ENCODE measurements at regions not wholly inside any gene's neighbourhood (a gene's known extent, or its start where the extent isn't known, plus 50 kb on each side); places are given as distances from the start of the nearest gene placed in this dataset.
"Not testable (repeated sequence)": the region's sequence is repeated elsewhere in the genome, so short reads cannot be mapped to it uniquely, and the experiment has no call there.

DNA sequence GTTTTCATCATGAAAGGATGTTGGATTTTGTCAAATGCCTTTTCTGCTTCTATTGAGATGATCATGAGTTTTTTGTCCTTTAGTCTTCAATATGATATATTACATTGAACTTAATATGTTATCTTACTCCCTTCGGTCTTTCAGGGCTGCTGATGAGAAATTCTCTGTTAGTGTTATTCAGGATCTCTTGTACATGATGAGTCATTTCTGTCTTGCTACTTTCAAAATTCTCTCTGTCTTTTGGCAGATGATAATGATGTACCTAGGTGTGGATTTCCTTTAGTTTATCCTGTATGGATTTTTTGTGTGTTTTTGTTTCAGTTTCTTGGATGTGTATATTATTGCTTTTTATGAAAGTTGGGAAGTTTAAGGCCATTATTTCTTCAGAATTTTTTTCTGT, 320.9 kb upstream of the NPSR1 start:
- DNase-seq = no peak

DNA sequence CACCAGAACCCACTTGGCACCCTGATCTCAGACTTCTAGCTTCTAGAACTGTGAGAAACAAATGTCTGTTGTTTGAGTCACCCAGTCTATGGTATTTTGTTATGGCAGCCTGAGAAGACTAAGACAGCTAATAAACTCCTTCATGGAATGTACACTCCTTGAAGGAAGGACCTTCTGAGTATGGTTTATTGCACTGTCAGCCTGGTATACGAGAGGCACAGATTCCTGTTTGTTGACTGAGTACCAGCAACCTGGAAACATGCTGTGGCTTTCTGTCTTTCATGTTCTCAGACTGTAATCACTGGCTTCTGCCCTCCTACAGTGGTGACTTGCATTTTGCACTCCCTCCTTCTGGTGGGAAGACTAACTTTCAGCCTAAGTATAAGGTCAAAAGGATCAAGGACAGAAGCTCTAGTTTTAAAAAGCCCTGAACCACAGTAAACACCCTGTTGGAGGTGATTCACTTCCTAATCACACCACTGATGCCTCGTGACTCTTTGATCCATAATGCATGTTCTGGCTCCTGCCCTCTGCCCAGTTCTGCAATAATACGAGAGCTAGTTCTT, 319.0 kb upstream of the NPSR1 start:
- no peak for DNase-seq

DNA sequence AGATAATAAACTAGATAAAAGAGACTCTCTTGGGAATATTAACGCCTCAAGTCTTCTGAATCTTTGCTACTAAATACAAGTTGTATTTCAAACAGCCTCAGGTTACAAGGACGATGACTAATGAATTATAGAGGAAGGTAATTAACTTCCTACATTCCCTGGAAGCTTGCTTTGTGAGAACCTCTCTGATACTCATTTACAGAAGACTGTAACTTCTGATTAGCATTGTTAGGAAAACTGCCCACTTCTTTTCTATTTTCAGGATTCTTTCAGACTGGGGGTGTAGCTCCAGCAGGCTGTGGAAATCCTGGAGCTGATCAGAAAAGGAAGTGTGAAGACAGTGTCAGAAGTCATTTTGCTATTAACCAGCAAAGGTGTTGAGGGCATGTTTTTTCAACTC, 316.7 kb upstream of the NPSR1 start:
- DNase-seq = no peak

DNA sequence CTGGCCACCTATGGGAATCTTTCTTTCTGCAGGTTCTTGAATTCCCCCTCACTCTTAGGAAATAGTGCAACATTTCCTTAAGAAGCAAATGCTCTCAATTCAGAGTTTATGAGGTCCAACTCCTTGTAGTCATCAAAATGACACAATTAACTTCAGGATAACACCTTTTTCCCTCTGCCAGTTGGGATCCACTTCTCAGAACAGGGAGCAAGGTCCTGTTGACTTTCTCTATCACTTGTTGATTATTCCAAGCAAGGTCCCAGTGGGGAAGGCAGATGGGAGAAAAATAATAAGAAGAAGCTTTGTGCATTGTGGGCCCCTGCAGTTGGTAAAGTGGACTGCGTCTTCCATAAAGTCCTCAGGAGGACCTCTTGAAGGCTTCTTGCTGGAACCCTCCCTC, 315.6 kb upstream of the NPSR1 start:
- no peak for DNase-seq

DNA sequence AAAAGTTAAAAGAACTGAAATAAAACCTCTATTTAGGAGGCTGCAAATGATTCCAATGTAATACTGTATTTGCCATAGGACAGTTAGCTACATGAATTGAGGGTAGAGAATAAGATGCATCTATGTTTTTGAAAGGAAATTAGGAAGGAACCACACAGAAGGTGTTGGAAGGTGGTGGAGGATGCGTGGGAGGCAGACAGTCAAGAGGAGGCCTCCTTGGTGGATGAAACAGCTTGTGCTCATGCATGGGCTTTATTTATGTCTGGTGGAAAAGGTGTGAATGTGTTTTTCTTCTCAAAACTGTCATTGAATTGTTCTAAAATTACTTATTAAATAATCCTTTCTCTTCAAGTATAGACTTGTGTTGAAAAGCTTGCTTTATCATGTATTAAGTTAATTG, 314.4 kb upstream of the NPSR1 start:
- DNase-seq = no peak

DNA sequence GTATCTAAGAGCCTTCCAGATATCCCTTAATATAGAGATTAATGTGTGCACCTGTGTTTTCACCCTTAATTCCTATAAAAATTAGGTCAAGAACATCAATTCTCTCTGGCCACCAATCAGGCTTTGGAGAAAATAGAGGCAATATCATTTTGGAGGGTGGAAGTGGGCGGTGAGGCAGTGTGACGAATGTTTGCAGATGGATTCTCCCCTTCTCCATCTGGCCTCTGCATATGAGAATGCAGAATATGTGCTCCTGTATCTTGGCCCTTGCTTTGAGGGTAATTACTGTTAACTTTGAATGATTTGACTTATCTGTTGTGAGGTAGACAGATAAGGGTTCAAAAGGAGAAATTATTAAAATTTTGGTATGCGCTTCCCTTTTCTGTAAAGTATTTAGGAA, 304.0 kb upstream of the NPSR1 start:
- DNase-seq = no peak

DNA sequence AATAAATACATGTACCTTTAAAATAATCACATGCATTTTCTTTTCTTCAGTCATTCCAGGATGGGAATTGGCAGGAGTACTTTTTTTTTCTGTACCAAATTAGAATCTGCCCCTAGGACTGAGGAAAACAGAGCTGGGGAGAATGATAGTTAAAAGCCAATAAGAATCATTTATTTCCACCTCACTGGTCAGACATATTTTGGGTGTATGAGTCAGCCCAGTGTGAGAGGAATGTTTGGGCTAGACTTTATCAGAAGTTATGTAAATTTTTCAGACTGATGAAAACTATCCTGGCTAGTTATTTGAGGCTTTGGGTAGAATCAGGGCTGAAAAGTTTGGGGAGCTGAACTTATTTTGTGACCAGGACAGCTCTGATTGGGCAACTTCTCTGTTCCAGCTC, 303.1 kb upstream of the NPSR1 start:
- no peak for DNase-seq

DNA sequence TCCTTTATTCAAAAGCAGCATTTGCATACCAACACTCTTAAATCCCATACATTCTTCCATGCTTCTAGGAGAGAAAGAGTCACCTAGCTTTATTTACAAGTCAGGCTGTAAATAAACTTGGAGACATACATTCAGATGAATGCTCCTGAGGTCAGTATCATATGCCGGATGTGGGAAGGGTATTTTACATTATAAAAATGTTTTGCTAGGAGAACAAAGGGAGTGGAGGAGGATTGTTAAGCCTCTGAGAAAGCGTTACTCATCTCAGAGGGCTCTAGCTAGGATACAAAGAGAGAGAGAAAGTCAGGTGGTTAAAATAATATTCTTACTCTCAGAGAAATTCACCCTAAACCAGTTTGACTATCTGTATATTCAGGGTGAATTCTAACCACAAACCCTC, 300.9 kb upstream of the NPSR1 start:
- no peak for DNase-seq

DNA sequence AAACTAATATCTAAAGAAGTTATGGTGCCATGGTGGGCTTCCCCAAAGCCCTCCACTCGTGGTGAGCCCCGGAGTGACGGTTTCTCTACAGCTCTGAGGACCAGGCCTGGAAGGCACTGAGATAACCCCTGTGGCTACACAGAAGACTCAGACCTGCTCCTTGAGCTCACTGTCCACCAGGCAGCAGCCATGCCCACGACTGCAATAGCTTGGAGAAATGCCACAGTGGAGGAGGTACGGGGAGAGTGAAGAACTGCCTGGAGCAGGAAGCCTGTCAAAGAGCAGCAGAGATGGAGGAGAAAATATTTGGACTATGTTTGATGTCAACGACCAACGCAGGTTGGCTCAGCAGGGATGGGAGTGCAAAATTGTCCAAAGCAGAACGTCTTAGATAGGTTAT, 300.1 kb upstream of the NPSR1 start:
- DNase-seq = no peak

DNA sequence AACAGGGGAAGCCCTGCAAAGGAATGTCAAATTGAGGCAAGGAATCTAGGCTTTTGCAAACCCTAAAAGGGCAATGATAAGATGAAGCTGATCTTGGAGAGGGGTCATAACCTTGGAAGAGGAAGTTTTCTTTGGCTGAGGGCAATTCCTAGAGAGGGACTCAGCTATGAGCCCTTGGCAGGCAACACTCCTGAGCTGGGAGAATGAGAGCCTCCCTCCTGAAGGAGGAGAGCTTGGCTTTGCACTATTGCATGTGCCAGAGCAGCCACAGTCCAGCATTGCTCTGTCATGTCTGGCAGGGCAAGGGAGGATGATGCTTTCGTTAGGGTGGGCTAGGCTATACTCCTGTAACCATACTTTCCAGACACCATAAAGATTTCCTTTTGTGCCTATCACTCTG, 299.4 kb upstream of the NPSR1 start:
- not testable (repeated sequence) for DNase-seq

DNA sequence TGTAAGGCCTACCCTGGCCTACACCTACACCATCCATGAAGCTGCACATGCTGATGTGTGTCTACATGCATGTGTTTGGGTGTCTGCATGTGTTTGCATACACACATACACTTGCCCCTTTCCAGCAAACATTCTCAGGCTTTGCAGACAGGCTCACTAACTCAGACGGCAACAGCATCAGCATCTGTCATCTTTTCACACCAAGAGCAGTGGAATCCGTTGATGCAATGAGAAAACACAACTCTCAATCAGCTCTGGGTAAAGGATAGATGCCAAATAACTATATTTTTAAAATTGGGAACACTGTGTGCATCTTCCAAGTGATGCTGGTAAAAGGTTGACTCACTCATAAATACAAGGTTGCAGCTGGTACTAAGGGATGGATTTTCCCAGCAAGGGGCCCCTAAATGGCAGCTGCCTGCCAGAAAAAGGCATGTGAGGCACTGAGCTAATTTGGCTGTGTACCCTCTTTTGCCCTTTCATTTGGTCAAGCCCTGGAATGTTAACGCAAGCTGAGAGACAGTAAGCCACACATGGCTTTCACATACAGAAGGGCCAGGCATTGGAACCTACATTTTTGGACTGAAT, 296.3 kb upstream of the NPSR1 start:
- DNase-seq = no peak

DNA sequence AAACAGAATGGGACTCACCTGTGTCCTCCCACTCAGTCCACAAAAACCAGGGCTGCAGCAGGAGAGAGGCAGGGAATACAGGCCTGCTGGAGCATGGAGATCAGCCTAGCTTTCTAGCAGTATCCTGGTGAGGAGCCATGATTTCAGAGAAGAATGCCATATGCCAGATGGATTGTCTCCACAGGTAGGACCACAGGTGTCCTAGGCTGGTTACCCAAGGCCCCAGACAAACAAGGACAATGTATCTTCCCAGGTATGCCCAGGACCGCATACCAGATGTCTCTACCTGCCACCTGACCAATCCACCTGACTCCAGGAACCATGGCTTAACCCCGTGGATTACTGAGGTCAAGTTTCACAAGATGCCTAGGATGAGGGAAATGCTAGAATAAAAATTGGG, 295.4 kb upstream of the NPSR1 start:
- no peak for DNase-seq

DNA sequence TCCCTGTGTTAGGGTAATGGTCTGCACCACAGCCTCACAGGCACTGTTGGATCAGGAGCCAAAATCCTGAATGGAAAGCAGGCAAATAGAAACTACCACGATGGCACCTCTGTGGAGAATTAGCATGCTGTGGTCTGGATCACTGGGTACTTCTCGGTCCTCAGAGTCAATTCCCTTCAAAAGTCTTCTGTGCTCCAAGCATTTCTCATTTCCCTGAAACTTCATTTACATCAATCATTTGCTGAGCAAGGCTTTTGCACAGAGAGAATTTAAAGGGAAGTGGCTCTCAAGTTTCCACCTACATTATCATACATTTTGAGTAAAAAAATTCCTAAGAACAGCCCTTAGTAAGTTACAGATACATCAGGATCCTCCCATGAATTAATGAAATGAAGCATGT, 293.9 kb upstream of the NPSR1 start:
- no peak for DNase-seq

DNA sequence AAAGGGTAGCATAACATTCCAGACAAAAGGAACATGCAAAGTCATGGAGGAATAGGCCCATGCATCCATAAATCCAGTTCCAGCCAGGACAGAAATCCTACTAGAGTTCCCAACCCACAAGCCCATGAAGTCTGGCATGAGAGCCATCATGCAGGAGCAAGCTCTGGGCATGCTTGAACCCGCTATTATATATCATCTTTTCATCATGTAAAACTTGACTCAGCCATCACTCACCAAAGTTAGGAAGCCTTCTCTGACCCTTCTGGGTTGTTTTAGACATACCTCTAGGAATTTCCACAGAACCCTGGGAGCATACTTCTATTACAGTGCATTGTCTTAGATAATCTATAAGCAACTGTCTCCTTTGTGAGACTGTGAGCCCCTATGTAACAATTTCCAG, 293.0 kb upstream of the NPSR1 start:
- no peak for DNase-seq

DNA sequence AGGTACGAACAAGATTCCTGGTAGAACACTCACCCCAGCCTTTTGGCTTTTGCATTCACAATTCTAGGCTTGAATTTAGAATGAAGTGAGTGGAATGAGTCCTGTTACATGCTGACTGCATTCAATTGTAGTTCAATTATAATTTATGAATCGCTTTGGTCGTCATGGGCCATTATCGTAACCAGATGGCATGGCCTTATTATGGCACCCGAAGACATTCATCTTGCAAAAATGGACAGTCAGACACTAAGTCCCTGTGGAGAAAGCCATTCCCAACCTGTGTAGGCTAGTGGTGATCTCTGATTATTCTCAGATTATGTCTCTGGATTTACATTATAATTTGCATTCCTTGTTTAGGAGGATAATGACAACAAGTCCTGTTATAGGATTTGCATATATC, 292.4 kb upstream of the NPSR1 start:
- no peak for DNase-seq

DNA sequence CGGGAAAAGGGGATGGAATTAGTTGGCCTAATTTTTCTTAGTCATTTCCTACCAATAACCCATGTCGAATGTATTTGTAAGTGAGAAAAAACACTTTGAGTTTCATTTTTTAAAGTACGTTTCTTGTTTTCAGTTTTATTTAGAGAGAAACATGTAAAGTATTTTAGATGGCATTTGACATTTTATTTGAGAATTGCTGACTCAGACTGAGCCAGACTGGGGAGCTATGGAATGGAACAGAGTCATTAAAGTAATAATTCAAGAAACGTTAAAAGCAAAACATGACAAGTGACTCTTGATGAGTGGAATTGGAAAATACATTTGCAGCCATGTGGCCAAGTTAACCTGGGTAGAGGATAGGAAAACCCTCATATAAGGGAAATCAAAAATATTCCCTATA, 286.1 kb upstream of the NPSR1 start:
- no peak for DNase-seq

DNA sequence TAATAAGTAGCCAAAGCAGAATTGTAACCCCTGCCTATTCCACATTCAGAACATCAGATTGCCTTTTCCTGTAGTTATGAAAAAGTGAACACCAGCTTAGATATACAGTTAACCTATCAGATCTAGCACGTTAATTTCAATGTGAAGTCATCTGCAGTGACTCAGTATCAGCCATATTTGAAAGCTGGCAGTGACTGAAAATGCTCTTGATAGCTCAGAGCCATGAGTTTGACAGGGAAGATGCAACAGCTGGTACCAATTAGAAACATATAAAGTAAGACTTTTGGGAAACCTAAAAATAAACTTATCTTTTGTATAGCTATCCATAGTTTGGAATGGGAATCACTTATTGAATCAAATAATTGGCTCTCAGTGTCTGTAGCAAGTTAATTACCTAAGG, 284.1 kb upstream of the NPSR1 start:
- no peak for DNase-seq

DNA sequence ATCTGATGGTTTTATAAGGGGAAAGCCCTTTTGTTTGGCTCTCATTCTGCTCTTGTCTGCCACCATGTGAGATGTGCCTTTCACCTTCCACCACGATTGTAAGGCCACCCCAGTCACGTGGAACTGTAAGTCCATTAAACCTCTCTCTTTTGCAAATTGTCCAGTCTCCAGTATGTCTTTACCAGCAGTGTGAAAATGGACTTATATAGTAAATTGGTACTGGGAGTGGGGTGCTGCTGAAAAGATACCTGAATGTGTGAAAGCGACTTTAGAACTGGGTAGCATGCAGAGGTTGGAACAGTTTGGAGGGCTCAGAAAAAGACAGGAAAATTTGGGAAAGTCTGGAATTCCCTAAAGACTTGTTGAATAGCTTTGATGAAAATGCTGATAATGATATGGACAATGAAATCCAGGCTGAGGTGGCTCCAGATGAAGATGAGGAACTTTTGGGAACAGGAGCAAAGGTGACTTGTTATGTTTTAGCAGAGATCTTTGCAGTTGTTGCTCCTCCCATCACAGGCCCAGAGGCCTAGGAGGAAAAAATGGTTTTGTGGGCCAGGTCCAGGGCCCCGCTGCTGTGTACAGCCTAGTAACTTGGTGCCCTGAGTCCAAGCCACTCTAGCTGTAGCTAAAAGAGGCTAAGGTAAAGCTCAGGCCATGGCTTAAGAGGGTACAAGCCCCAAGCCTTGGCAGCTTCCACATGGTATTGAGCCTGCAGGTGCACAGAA, 275.7 kb upstream of the NPSR1 start:
- no peak for DNase-seq

DNA sequence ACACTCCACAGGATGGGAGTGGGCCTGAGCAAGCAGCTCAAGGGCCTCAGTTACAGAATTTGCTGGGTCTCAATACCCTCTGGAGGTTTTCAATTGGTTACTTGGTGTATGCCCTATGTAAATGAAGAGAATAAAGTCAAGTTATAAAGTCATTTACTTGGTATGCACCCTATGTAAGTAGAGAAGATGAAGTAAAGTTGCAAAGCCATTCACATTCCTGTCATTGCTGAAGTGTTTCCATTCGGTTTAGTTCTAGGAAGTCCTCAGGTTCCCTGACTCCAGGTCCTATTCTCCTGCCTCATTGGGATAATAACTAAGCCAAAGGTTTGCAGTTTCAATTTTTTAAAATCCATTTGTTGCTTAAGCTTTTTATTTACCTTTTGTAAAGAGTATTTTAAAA, 272.6 kb upstream of the NPSR1 start:
- no peak for DNase-seq

DNA sequence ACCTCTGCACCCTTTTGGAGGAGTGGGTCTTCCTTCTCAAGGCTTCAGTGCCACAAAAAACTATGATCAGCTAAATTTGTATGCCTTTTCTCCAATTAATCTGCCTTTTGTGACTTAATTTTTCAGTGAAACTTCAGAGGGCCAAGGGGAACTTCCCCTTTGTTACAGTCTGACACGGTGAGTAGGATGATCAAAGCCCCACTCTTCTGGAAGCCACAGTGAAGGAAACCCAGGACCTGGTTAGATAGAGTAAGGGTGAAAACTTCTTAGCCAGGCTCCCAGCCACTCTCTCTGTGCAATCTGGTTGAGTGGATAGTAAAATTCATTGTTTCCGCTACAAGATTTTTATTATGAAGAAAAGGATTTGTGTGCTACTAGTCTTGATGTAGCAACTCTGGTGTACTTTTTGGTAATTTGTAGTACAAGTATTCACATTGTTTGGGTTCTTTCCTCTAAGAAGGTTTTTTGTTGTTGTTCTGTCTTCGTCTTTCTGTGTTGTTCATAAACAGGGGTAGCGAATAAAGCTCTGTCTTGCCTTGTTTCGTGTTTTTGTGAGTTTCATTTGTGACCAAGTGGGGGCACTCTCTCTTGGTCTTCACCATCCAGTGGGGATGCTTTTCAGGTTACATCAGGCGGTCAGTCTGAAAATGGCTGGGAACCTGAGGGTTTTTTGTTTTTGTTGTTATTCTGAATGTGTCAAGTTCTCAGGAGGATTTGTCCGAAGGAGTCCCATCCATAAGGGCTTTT, 268.5 kb upstream of the NPSR1 start:
- no peak for DNase-seq

DNA sequence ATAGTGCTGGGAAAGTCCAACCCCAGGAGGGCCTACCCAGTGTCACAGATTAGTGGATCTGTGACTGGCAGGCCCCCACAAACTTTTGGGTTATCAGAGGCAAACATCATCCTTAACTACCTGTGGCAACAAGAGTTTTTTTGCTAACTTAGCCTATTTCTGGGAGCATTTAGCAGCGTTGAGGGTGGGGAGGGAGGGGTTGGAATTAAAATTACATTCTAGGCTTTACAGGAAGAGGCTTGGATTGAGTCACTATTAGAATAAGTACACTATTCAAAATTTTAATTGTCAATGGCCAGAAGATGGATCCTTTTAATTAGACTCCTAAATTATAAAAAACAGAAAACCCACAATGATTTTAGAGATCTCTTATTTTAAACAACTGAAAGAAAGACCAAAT, 267.9 kb upstream of the NPSR1 start:
- no peak for DNase-seq

DNA sequence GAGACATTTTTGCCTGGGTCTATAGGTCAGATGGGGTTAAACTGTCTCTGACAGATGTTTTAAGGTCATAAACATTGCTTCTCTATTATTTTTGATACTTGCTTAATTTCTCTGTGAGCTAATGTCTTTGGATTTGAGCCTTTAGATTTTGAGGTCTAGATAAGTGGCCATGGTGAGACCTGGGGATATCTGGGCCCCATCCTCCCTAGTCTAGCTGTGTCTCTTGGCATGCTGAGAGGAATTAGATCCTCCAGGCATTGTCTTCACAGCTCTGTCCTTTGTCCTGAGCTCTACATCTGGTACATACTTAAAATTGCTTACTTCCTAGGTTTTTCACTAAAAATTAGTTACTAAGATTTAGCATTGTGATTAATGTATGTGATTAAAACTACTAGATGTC, 265.0 kb upstream of the NPSR1 start:
- no peak for DNase-seq

DNA sequence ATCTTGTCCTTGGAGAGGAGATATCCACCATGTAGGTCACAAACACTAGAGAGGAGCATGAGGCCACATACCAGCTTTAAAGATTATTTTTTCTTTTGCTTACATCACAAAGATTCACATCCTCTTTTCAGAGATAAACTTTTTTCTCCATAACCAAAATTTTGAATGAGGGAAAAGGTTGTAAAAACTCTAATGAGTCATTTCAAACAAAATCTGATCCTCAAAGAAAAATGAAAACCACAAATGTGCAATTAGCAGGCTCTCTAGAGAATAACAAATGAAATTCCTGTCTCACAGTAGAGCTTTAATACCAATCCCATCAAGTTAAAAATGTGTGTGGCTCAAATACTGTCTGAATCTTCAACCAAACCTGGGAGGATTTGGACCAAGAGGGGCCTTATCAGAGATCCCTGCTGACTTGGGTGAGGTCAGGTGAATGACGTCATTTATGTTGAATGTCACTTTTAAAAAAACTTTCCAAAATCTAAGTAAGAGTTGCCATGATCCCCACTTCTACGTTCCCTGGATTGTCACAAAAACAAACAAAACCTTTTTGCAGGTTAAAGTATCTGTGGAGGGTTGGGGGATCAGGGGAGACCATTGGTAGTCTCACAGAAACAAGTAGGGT, 261.5 kb upstream of the NPSR1 start:
- DNase-seq = no peak

DNA sequence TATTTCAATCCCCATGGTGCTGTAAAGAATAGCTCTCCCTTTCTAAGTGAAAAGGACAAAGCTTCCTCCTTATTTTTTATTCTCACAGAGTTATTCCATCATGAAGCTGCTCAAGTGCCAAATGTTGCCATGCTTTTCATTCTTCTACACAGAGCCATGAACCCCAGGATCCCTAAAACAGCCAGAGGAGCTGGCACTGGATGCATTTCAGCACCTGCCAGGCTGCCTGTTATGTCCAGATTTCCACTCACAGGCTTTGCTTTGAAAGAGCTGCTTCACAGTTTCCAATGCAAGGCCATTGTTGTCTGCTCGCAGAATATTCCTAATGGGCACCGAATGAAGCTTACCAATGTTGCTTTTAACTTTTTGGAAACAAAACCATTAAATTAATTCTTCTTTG, 256.2 kb upstream of the NPSR1 start:
- no peak for DNase-seq
